DND-41 (cell line): ENCODE measurements at regions not wholly inside any gene's neighbourhood (a gene's known extent, or its start where the extent isn't known, plus 50 kb on each side); places are given as distances from the start of the nearest gene placed in this dataset.

Experiments used
- CTCF ChIP-seq: IDR thresholded peaks from 2 replicates; pipeline ENCODE4 v1.5.1; 2012; ENCODE audit warnings: borderline replicate concordance, low read length, moderate library complexity, mild to moderate bottlenecking; ENCODE audit not compliant: poor library complexity, severe bottlenecking; ENCODE audit errors: extremely low read depth
- EZH2 ChIP-seq: IDR thresholded peaks from 3 replicates; pipeline ENCODE4 v1.6.1; 2012; ENCODE audit warnings: borderline replicate concordance, low read depth, mild to moderate bottlenecking, moderate library complexity, low read length, inconsistent platforms; ENCODE audit not compliant: severe bottlenecking

GRCh38 chr6:126907312-126907711 lies 211.2 kb upstream of the RSPO3 start:
- TF ChIP-seq CTCF = no peak
- no peak for TF ChIP-seq EZH2
